Left ventricle myocardium inferior (tissue), 1 donor: ENCODE measurements at regions not wholly inside any gene's neighbourhood (a gene's known extent, or its start where the extent isn't known, plus 50 kb on each side); places are given as distances from the start of the nearest gene placed in this dataset.

ENCODE experiments used
- DNase-seq: peaks from one replicate; pipeline ENCODE4 v3.0.0-alpha.2; 2020
- H3K27ac ChIP-seq: fragments of 200-600 bp; replicated peaks from 2 replicates; pipeline ENCODE4 v1.8.0; 2021
- H3K27me3 ChIP-seq: fragments of 200-600 bp; 2 replicates; pipeline ENCODE4 v1.8.0; 2021; ENCODE audit warnings: low read depth
- H3K36me3 ChIP-seq: fragments of 200-600 bp; 2 replicates; pipeline ENCODE4 v1.8.0; 2021
- H3K4me1 ChIP-seq: fragments of 200-600 bp; 2 replicates; pipeline ENCODE4 v1.8.0; 2021
- H3K4me3 ChIP-seq: fragments of 200-600 bp; 2 replicates; pipeline ENCODE4 v1.8.0; 2021; ENCODE audit warnings: mild to moderate bottlenecking, moderate library complexity
- H3K9me3 ChIP-seq: fragments of 200-600 bp; replicated peaks from 2 replicates; pipeline ENCODE4 v1.8.0; 2021
- CTCF ChIP-seq: fragments of 200-600 bp; IDR thresholded peaks from 2 replicates; pipeline ENCODE4 v1.8.0; 2021; ENCODE audit warnings: antibody characterized with exemption, mild to moderate bottlenecking, borderline replicate concordance
- intact Hi-C: fragments of 100-400 bp; cut with micrococcal nuclease; formaldehyde crosslinking; loops from one replicate; pipeline ENCODE4 v1.11.0; 2022
- donor health status: DM: no; HTN: yes; CAD: no; lungs with severe emphysema.

- intact Hi-C loops, result no loop called here
- H3K36me3 ChIP-seq, result no peaks in the 10 kb centered on the region
- H3K4me3 ChIP-seq, result no peak overlapping the region
- H3K27ac ChIP-seq, result no peak overlapping the region
- H3K27me3 ChIP-seq, result no peaks in the 10 kb centered on the region
- no peaks in the 10 kb centered on the region for H3K9me3 ChIP-seq
- no peak for DNase-seq
- no peaks in the 10 kb centered on the region for H3K4me1 ChIP-seq
- TF ChIP-seq CTCF, result no peak
These were observed 135.6 kb upstream of the HDGFL1 start for GRCh38 chr6:22433745-22434144.

DNA sequence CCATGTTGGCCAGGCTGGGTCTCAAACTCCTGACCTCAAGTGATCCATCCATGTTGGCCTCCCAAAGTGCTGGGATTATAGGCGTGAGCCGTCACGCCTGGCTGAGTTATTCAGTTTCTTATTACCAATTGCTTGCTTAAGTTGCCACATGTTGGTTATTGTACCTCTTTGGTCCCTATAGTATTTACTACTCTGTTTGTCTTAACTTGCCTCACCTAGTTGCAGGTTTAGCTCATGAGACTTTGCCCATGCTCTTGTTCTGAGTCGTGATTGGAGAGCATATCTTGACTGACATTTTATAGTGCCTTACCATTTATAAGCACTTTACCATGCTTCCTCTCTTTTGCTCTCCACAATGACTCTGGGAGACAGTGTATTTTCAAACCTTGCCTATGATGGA, 134.2 kb upstream of the HDGFL1 start:
- no peak for DNase-seq
- no peak overlapping the region for H3K4me3 ChIP-seq
- no peaks in the 10 kb centered on the region for H3K36me3 ChIP-seq
- H3K4me1 ChIP-seq, result no peaks in the 10 kb centered on the region
- no peaks in the 10 kb centered on the region for H3K27me3 ChIP-seq
- no peak for TF ChIP-seq CTCF
- no peak overlapping the region for H3K27ac ChIP-seq
- intact Hi-C loops, result no loop called here
- no peaks in the 10 kb centered on the region for H3K9me3 ChIP-seq

GRCh38 chr6:22436134-22436533, 133.2 kb upstream of the HDGFL1 start:
- H3K36me3 ChIP-seq, result no peaks in the 10 kb centered on the region
- no peak overlapping the region for H3K27ac ChIP-seq
- no peaks in the 10 kb centered on the region for H3K9me3 ChIP-seq
- no peaks in the 10 kb centered on the region for H3K4me1 ChIP-seq
- no peak overlapping the region for H3K4me3 ChIP-seq
- TF ChIP-seq CTCF, result no peak
- intact Hi-C loops, result no loop called here
- H3K27me3 ChIP-seq, result no peaks in the 10 kb centered on the region
- DNase-seq, result no peak

DNA sequence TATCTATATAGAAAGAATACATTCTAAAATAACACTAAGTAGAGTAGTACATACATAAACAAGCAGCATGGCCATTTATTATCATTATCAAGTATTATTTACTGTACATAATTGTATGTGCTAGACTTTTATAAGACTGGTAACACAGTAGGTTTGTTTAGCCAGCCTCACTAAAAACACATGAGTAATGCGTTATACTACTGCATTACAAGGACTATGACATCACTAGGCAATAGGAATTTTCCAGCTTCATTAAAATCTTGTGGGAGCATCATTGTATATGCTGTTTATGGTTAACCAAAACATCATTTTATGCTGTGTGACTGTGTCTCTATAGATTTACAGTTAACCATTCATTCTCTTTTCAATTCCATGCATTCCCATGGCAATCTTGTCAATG, 131.7 kb upstream of the HDGFL1 start:
- no peak for DNase-seq
- peaks cover 4% of the 10 kb centered on the region for H3K4me1 ChIP-seq
- no peaks in the 10 kb centered on the region for H3K27me3 ChIP-seq
- H3K27ac ChIP-seq, result no peak overlapping the region
- H3K36me3 ChIP-seq, result no peaks in the 10 kb centered on the region
- H3K9me3 ChIP-seq, result no peaks in the 10 kb centered on the region
- H3K4me3 ChIP-seq, result no peak overlapping the region
- TF ChIP-seq CTCF, result no peak
- intact Hi-C loops, result no loop called here

DNA sequence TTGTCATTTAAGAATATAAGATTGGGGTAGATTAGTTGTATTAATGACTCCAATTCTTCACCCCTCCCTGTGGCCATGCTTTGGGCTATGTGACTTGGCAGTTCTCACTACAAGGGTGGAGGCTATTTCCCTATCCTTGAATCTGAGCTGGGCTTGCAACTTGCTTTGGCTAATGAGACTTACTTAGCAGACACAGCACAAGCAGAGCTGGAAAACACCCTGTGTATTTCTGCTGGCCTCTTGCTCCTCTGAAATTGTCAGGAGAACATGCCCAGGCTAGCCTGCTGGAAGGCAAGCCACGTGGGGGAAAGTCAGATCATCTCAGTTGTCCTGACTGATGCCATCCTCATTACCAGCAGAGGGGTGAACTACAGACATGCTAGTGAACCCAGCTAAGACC, 126.5 kb upstream of the HDGFL1 start:
- intact Hi-C loops, result no loop called here
- no peaks in the 10 kb centered on the region for H3K36me3 ChIP-seq
- no peaks in the 10 kb centered on the region for H3K9me3 ChIP-seq
- no peak for DNase-seq
- H3K4me3 ChIP-seq, result no peak overlapping the region
- H3K27me3 ChIP-seq, result no peaks in the 10 kb centered on the region
- H3K27ac ChIP-seq, result peak overlapping the region; percentile 62
- no peak for TF ChIP-seq CTCF
- peaks cover 52% of the 10 kb centered on the region for H3K4me1 ChIP-seq

DNA sequence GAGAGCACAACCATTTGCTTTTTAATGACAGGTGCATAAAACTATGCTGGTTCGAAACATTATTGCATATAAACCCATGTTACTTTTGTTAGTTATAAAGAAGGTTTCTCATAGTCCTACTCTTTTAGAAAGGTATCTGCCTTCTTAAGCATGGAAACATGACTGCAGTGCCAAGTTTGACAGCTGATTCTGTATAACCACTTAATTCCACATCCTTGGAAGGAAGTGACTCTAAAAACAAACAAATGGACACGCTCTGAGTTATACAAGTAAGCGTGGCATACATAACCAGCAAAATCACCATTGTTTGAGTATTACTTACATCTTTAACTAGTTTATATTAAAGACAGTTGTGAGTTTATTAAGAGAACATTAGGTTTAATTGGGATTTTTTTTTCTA, 125.0 kb upstream of the HDGFL1 start:
- H3K9me3 ChIP-seq, result no peaks in the 10 kb centered on the region
- intact Hi-C loops, result no loop called here
- peaks cover 64% of the 10 kb centered on the region for H3K4me1 ChIP-seq
- no peak overlapping the region for H3K27ac ChIP-seq
- H3K36me3 ChIP-seq, result no peaks in the 10 kb centered on the region
- H3K4me3 ChIP-seq, result no peak overlapping the region
- no peaks in the 10 kb centered on the region for H3K27me3 ChIP-seq
- DNase-seq, result no peak
- no peak for TF ChIP-seq CTCF
